ENCODE measurements at regions not wholly inside any gene's neighbourhood (a gene's known extent, or its start where the extent isn't known, plus 50 kb on each side); places are given as distances from the start of the nearest gene placed in this dataset.

- no peaks in the 10 kb centered on the region for H3K9me3 ChIP-seq (ENCODE audit: control insufficient read depth, low read length)
- peak; percentile 48 for DNase-seq (ENCODE audit: low read depth)
- peaks cover 37% of the 10 kb centered on the region for H3K4me1 ChIP-seq (ENCODE audit: control insufficient read depth, insufficient read depth, low read length)
- no peak overlapping the region for H3K4me3 ChIP-seq (ENCODE audit: low read length)
- H3K27me3 ChIP-seq (replicated peaks; ENCODE audit: control insufficient read depth, insufficient read depth, low read length) = no peaks in the 10 kb centered on the region
- H3K36me3 ChIP-seq (ENCODE audit: control insufficient read depth, insufficient read depth, low read length, severe bottlenecking) = peaks cover 4% of the 10 kb centered on the region
- peak overlapping the region; percentile 70 for H3K9ac ChIP-seq (ENCODE audit: low read length)
Observed at GRCh38 chr16:85524630-85525419, 88.3 kb upstream of the GSE1 start.

- no peaks in the 10 kb centered on the region for H3K9me3 ChIP-seq (ENCODE audit: control insufficient read depth, low read length)
- peak overlapping the region; percentile 7 for H3K9ac ChIP-seq (ENCODE audit: low read length)
- no peaks in the 10 kb centered on the region for H3K27me3 ChIP-seq (replicated peaks; ENCODE audit: control insufficient read depth, insufficient read depth, low read length)
- no peak for DNase-seq (ENCODE audit: low read depth)
- peaks cover 40% of the 10 kb centered on the region for H3K4me1 ChIP-seq (ENCODE audit: control insufficient read depth, insufficient read depth, low read length)
- H3K4me3 ChIP-seq (ENCODE audit: low read length) = no peak overlapping the region
- H3K36me3 ChIP-seq (ENCODE audit: control insufficient read depth, insufficient read depth, low read length, severe bottlenecking) = no peaks in the 10 kb centered on the region
Observed at GRCh38 chr16:85525420-85526184, 87.5 kb upstream of the GSE1 start.

- H3K4me3 ChIP-seq (ENCODE audit: low read length) = no peak overlapping the region
- H3K36me3 ChIP-seq (ENCODE audit: control insufficient read depth, insufficient read depth, low read length, severe bottlenecking) = no peaks in the 10 kb centered on the region
- no peaks in the 10 kb centered on the region for H3K27me3 ChIP-seq (replicated peaks; ENCODE audit: control insufficient read depth, insufficient read depth, low read length)
- no peak for DNase-seq (ENCODE audit: low read depth)
- H3K4me1 ChIP-seq (ENCODE audit: control insufficient read depth, insufficient read depth, low read length) = peaks cover 40% of the 10 kb centered on the region
- H3K9ac ChIP-seq (ENCODE audit: low read length) = no peak overlapping the region
- H3K9me3 ChIP-seq (ENCODE audit: control insufficient read depth, low read length) = no peaks in the 10 kb centered on the region
Observed at GRCh38 chr16:85526185-85526974, 86.7 kb upstream of the GSE1 start.

- Histone ChIP-seq H3K4me1 (ENCODE audit: control insufficient read depth, insufficient read depth, low read length) (peaks cover 40% of the 10 kb centered on the region), H3K36me3 (ENCODE audit: control insufficient read depth, insufficient read depth, low read length, severe bottlenecking) (no peaks in the 10 kb centered on the region), H3K9me3 (ENCODE audit: control insufficient read depth, low read length) (no peaks in the 10 kb centered on the region), H3K9ac (ENCODE audit: low read length) (no peak overlapping the region), H3K4me3 (ENCODE audit: low read length) (no peak overlapping the region), H3K27me3 (replicated peaks; ENCODE audit: control insufficient read depth, insufficient read depth, low read length) (no peaks in the 10 kb centered on the region)
- DNase-seq (ENCODE audit: low read depth) = no peak
Observed at GRCh38 chr16:85527042-85527766, 85.9 kb upstream of the GSE1 start.

GRCh38 chr16:85527767-85528297 is 85.3 kb upstream of the GSE1 start:
- Histone ChIP-seq H3K27me3 (replicated peaks; ENCODE audit: control insufficient read depth, insufficient read depth, low read length) (no peaks in the 10 kb centered on the region), H3K4me1 (ENCODE audit: control insufficient read depth, insufficient read depth, low read length) (peaks cover 34% of the 10 kb centered on the region), H3K9ac (ENCODE audit: low read length) (no peak overlapping the region), H3K4me3 (ENCODE audit: low read length) (no peak overlapping the region), H3K36me3 (ENCODE audit: control insufficient read depth, insufficient read depth, low read length, severe bottlenecking) (no peaks in the 10 kb centered on the region), H3K9me3 (ENCODE audit: control insufficient read depth, low read length) (no peaks in the 10 kb centered on the region)
- no peak for DNase-seq (ENCODE audit: low read depth)

GRCh38 chr16:85528528-85529387 is 84.4 kb upstream of the GSE1 start:
- no peaks in the 10 kb centered on the region for H3K36me3 ChIP-seq (ENCODE audit: control insufficient read depth, insufficient read depth, low read length, severe bottlenecking)
- DNase-seq (ENCODE audit: low read depth) = no peak
- no peaks in the 10 kb centered on the region for H3K9me3 ChIP-seq (ENCODE audit: control insufficient read depth, low read length)
- H3K4me3 ChIP-seq (ENCODE audit: low read length) = no peak overlapping the region
- no peak overlapping the region for H3K9ac ChIP-seq (ENCODE audit: low read length)
- H3K27me3 ChIP-seq (replicated peaks; ENCODE audit: control insufficient read depth, insufficient read depth, low read length) = no peaks in the 10 kb centered on the region
- H3K4me1 ChIP-seq (ENCODE audit: control insufficient read depth, insufficient read depth, low read length) = peaks cover 25% of the 10 kb centered on the region

GRCh38 chr16:85529489-85530369 is 83.4 kb upstream of the GSE1 start:
- Histone ChIP-seq H3K27me3 (replicated peaks; ENCODE audit: control insufficient read depth, insufficient read depth, low read length) (no peaks in the 10 kb centered on the region), H3K9ac (ENCODE audit: low read length) (no peak overlapping the region), H3K4me3 (ENCODE audit: low read length) (no peak overlapping the region), H3K4me1 (ENCODE audit: control insufficient read depth, insufficient read depth, low read length) (peaks cover 15% of the 10 kb centered on the region), H3K36me3 (ENCODE audit: control insufficient read depth, insufficient read depth, low read length, severe bottlenecking) (no peaks in the 10 kb centered on the region), H3K9me3 (ENCODE audit: control insufficient read depth, low read length) (no peaks in the 10 kb centered on the region)
- no peak for DNase-seq (ENCODE audit: low read depth)

GRCh38 chr16:85530370-85530739 is 82.8 kb upstream of the GSE1 start:
- no peak overlapping the region for H3K4me3 ChIP-seq (ENCODE audit: low read length)

GRCh38 chr16:85531516-85531915 is 81.6 kb upstream of the GSE1 start:
- peaks cover 20% of the 10 kb centered on the region for H3K4me1 ChIP-seq (ENCODE audit: control insufficient read depth, insufficient read depth, low read length)
- no peak overlapping the region for H3K9ac ChIP-seq (ENCODE audit: low read length)
- H3K4me3 ChIP-seq (ENCODE audit: low read length) = no peak overlapping the region
- no peaks in the 10 kb centered on the region for H3K9me3 ChIP-seq (ENCODE audit: control insufficient read depth, low read length)
- DNase-seq (ENCODE audit: low read depth) = no peak
- H3K36me3 ChIP-seq (ENCODE audit: control insufficient read depth, insufficient read depth, low read length, severe bottlenecking) = no peaks in the 10 kb centered on the region
- no peaks in the 10 kb centered on the region for H3K27me3 ChIP-seq (replicated peaks; ENCODE audit: control insufficient read depth, insufficient read depth, low read length)

More at GRCh38 chr16:85530370-85530739, 82.8 kb upstream of the GSE1 start:
- DNase-seq (ENCODE audit: low read depth) = no peak
- Histone ChIP-seq H3K4me1 (ENCODE audit: control insufficient read depth, insufficient read depth, low read length) (peaks cover 9% of the 10 kb centered on the region), H3K9ac (ENCODE audit: low read length) (no peak overlapping the region), H3K9me3 (ENCODE audit: control insufficient read depth, low read length) (no peaks in the 10 kb centered on the region), H3K27me3 (replicated peaks; ENCODE audit: control insufficient read depth, insufficient read depth, low read length) (no peaks in the 10 kb centered on the region), H3K36me3 (ENCODE audit: control insufficient read depth, insufficient read depth, low read length, severe bottlenecking) (no peaks in the 10 kb centered on the region)

All from adipocyte (in vitro differentiated cells).